ENCODE measurements at regions not wholly inside any gene's neighbourhood (a gene's known extent, or its start where the extent isn't known, plus 50 kb on each side); places are given as distances from the start of the nearest gene placed in this dataset.

DNA sequence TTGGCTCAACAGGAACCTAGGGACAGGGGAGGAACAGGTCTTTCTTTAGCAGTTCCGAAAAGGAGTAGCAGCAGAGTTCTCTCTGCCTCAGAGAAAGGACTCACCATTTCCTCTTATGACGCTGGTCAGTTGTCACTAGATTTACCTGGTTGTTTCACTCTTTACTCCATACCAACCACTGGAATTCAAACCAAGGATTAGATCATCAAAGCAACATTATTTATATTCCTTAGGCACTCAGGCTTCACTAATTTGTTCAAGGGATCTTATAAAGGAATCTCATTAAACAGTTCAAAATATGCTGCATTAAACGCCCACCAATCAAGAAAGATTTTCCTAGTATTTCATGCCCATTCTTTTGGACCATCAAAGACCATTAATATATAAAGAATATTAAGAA lies 1129.5 kb upstream of the MAP3K7 start:
- Histone ChIP-seq H3K4me1 (no peaks in the 10 kb centered on the region), H3K4me3 (no peak overlapping the region), H3K27ac (no peak overlapping the region), H3K9me3 (no peaks in the 10 kb centered on the region), H3K27me3 (ENCODE audit: insufficient read depth in 3 of 3, low read length in 2 of 3) (no peaks in the 10 kb centered on the region), H3K36me3 (ENCODE audit: insufficient read depth in 1 of 2, low read depth in 1 of 2) (no peaks in the 10 kb centered on the region)
- DNase-seq (no peak), ATAC-seq (no peak)
- TF ChIP-seq, protein P1, sequence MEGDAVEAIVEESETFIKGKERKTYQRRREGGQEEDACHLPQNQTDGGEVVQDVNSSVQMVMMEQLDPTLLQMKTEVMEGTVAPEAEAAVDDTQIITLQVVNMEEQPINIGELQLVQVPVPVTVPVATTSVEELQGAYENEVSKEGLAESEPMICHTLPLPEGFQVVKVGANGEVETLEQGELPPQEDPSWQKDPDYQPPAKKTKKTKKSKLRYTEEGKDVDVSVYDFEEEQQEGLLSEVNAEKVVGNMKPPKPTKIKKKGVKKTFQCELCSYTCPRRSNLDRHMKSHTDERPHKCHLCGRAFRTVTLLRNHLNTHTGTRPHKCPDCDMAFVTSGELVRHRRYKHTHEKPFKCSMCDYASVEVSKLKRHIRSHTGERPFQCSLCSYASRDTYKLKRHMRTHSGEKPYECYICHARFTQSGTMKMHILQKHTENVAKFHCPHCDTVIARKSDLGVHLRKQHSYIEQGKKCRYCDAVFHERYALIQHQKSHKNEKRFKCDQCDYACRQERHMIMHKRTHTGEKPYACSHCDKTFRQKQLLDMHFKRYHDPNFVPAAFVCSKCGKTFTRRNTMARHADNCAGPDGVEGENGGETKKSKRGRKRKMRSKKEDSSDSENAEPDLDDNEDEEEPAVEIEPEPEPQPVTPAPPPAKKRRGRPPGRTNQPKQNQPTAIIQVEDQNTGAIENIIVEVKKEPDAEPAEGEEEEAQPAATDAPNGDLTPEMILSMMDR (IDR thresholded peaks at IDR 0.05) = no peak
- WGBS, 3 donors = 83 to 92% (median 89%) methylated on average over 3 of the region's 3 CpGs
- intact Hi-C loops (cut with DNase I) = no loop called here

DNA sequence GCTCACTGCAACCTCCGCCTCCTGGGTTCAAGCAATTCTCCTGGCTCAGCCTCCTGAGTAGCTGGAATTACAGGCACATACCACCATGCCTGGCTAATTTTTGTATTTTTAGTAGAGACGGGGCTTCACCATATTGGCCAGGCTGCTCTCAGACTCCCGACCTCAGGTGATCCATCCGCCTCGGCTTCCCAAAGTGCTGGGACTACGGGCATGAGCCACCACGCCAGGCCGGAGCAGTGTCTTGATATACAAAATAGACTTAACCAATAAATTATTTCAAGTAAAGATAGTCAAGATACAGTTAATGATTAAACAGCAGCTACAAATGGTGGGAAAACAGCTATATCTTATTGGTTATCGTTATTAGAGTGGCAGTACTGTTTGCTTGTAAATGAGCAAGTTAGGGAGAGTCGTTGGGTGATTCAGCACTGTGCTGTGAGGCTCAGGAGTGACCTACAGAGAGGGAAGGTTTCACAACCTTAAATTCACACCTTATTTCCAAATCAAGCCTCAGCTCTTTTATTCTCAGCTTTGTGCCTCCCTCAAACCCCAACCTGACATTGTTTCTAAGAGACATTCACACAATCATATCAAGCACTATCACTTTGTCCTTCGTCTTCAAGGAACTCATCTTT lies 1128.4 kb upstream of the MAP3K7 start:
- intact Hi-C loops (cut with DNase I) = no loop called here
- H3K27me3 ChIP-seq (ENCODE audit: insufficient read depth in 3 of 3, low read length in 2 of 3) = no peaks in the 10 kb centered on the region
- 94 to 97% (median 94%) methylated on average over 11 of the region's 11 CpGs for WGBS, 3 donors
- H3K4me1 ChIP-seq = no peaks in the 10 kb centered on the region
- ATAC-seq (no peak), DNase-seq (no peak)
- H3K27ac ChIP-seq = no peak overlapping the region
- H3K4me3 ChIP-seq = no peak overlapping the region
- TF ChIP-seq, protein P1 (IDR thresholded peaks at IDR 0.05) = no peak
- H3K9me3 ChIP-seq = no peaks in the 10 kb centered on the region
- H3K36me3 ChIP-seq (ENCODE audit: insufficient read depth in 1 of 2, low read depth in 1 of 2) = no peaks in the 10 kb centered on the region

DNA sequence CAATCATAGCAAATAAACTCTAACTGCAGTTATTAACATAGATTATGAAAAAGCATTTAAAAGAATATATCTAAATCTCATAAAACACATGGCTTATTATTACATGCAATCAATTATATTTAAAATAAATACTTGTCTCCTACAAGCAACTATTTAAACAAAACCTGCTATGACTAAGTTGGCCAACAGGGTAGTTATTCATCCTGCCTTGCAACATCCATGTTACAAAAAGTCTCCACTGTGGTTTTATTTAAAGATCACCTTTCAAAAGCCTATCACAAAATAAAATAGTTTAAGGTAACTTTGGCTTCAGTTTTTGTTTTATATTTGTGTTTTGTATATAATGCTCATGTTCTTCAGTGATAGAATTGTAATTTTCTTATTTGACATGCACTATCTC lies 1127.0 kb upstream of the MAP3K7 start:
- no peaks in the 10 kb centered on the region for H3K4me1 ChIP-seq
- H3K9me3 ChIP-seq = no peaks in the 10 kb centered on the region
- TF ChIP-seq, protein P1 (IDR thresholded peaks at IDR 0.05) = no peak
- H3K27ac ChIP-seq = no peak overlapping the region
- DNase-seq = no peak
- no peak overlapping the region for H3K4me3 ChIP-seq
- no peaks in the 10 kb centered on the region for H3K36me3 ChIP-seq (ENCODE audit: insufficient read depth in 1 of 2, low read depth in 1 of 2)
- no peaks in the 10 kb centered on the region for H3K27me3 ChIP-seq (ENCODE audit: insufficient read depth in 3 of 3, low read length in 2 of 3)
- intact Hi-C loops (cut with DNase I) = no loop called here
- ATAC-seq = no peak

DNA sequence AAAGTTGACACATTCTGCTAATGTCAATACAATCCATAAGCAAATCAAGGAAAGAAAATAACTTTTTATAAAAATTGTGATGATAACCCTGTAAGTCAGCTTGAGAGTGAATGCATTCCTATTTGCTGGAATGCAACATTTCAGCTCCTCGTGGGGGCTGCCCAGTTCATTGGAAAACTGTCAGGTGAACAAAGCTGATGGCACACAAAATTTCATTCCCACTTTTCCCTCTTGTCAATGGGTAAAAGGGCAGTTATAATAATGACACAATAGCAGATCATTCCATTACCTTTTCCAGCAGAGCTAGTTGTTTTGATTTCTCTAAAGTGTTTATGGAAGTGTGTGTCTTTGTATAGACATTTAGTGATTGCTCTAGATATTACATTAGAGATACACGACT lies 1124.6 kb upstream of the MAP3K7 start:
- no peaks in the 10 kb centered on the region for H3K27me3 ChIP-seq (ENCODE audit: insufficient read depth in 3 of 3, low read length in 2 of 3)
- WGBS, 3 donors = 65 to 73% (median 70%) methylated on average over 2 of the region's 2 CpGs

More for the DNA sequence above, 1124.6 kb upstream of the MAP3K7 start:
- Histone ChIP-seq H3K4me3 (no peak overlapping the region), H3K9me3 (no peaks in the 10 kb centered on the region), H3K27ac (no peak overlapping the region), H3K36me3 (ENCODE audit: insufficient read depth in 1 of 2, low read depth in 1 of 2) (no peaks in the 10 kb centered on the region), H3K4me1 (no peaks in the 10 kb centered on the region)
- DNase-seq (no peak), ATAC-seq (no peak)
- intact Hi-C loops (cut with DNase I) = no loop called here
- TF ChIP-seq, protein P1 (IDR thresholded peaks at IDR 0.05) = no peak
